ENCODE measurements at regions not wholly inside any gene's neighbourhood (a gene's known extent, or its start where the extent isn't known, plus 50 kb on each side); places are given as distances from the start of the nearest gene placed in this dataset.

- no peak for DNase-seq
These were observed 84.5 kb upstream of the ATP10A start for GRCh38 chr15:25947323-25948314.

- no peak for DNase-seq
These were observed 83.2 kb upstream of the ATP10A start for GRCh38 chr15:25946241-25946805.

DNA sequence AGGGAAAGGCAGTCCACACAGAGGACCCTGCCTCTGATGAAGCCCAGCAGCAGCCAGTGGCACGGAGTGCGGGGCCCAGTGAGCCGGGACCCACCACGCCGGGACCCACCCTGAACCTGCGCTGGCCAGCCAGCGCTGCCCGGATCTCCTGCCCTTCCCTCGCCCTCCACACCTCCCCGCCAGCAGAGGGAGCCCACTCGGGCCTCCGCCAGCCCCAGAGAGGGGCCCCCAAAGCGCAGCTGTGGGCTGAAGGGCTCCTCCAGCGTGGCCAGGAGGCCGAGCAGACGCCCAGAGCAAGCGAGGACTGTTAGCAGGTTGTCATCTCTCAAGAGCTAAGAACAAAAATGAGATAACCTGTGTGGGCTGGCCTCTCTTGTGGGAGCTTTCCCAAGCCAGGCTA lies 81.3 kb upstream of the ATP10A start:
- DNase-seq: no peak

DNA sequence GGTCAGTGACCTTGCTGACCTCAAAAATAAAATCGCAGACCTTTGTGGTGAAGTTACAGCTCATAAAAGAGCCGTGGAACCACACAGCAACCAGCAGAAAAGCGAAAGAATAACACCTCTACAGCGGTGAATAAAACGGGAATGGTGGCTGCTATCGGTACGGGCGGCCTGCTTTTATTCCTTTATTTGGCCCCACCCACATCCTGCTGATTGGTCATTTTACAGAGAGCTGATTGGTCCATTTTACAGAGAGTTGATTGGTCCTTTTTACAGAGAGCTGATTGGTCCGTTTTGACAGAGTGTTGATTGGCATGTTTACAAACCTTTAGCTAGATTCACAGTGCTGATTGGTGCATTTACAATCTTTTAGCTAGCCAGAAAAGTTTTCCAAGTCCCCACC lies 80.7 kb upstream of the ATP10A start:
- no peak for DNase-seq

GRCh38 chr15:25939122-25939521 lies 76.0 kb upstream of the ATP10A start:
- no peak for DNase-seq

- no peak for DNase-seq
These were observed 74.7 kb upstream of the ATP10A start for GRCh38 chr15:25937796-25938195.

DNA sequence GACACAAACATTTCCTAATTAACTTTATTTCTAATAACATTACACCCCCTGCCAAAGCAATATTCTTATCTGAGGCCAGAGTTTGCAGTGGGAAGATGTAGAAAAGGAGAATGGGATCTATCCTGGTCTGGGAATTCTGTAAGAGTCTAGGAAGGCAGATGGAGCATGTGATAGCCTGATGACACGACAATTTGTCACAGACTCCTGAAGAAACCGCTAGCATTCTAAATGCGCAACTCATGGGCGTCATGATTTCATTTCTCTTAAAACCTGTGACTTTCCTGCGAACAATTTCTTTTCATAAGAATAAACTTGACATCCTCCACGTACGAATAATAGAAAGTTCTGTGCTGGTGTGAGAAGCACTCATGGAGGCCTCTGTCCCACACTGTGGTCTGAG lies 72.9 kb upstream of the ATP10A start:
- DNase-seq: no peak

DNA sequence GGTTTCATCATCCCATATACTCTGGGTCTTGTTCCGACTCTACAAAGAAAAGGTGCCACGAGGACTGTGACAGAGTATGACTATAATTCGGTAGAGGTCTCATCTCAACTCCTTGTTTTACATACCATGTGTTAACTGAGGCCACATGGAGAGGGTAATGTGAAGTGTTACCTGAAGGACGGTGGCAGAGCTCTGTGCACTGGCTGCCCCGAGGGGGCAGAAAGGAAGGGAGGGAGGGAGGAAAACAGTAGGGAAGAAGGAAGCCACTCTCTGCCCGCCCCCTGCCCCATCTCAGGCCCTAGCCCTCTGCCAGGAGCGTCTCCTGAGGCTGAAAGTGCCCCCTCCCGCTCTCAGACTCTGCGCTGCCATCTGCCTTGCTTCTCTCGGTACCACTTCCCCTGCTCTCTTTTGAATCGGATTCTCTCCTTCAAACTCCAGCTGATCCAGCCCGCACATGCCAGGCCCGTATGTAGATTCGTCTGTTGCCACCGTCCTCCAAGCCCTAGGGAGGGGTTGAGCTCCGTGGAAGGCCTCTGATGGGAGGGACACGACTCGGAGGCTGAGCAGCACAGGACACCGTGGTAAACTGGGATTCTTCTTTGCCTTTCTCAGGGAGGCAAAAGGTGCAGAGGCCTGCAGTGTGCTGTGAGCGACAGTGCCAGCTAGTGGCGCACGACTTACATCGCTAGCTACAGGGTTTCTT lies 70.5 kb upstream of the ATP10A start:
- peak; percentile 71 for DNase-seq

GRCh38 chr15:25932696-25933095 lies 69.6 kb upstream of the ATP10A start:
- DNase-seq: no peak

DNA sequence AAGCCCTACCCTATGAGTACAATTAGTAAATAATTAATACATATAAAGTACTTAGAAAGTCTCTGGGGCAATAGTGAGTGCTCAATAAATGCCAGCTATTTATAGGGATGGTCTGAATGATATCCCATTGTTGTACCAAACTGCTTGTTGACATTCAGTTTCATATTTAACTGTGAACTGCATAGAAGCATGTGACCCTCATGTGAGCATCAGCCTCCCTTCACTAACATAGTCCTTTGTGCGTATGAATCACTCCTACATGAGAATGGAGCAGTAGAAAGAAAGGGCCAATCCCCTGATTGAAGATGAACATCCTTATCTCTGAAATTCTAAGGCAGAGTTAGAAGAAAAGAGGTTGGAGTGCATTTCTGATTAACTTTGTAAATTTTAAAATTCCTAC lies 68.7 kb upstream of the ATP10A start:
- no peak for DNase-seq

DNA sequence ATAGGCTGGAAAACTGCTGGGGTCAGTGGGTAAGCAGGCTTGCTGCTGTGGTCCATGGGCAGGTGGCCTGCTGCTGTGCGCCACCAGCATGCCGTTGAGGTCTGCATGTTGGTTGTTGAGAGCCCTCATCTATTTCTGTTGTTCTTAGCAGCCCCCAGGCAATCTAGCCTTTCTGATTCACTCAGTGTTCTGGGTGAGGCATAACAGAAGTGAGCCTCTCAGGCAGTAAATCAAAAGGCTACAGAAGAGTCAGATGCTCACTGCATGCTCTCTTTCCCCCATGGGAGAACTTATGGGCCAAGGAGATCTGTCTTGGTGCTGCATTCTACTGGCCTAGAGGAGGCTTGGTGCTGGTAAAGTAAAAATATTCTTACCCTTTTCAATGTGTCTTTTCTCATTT lies 67.8 kb upstream of the ATP10A start:
- no peak for DNase-seq
